GM18907 (cell line): ENCODE measurements at regions not wholly inside any gene's neighbourhood (a gene's known extent, or its start where the extent isn't known, plus 50 kb on each side); places are given as distances from the start of the nearest gene placed in this dataset.
"Not testable (repeated sequence)": the region's sequence is repeated elsewhere in the genome, so short reads cannot be mapped to it uniquely, and the experiment has no call there.

Experiments used
- ATAC-seq: cut with Tn5 transposase; IDR thresholded peaks from one replicate; pipeline ENCODE4 v1.9.1; 2021; ENCODE audit warnings: mild to moderate bottlenecking, moderate library complexity; ENCODE audit not compliant: unreplicated experiment

- ATAC-seq: not testable (repeated sequence)
Measured at GRCh38 chr13:21261487-21262216, 85.2 kb downstream of the MRPL57 start.

- not testable (repeated sequence) for ATAC-seq
Measured at GRCh38 chr13:21263909-21264308, 87.5 kb downstream of the MRPL57 start.

DNA sequence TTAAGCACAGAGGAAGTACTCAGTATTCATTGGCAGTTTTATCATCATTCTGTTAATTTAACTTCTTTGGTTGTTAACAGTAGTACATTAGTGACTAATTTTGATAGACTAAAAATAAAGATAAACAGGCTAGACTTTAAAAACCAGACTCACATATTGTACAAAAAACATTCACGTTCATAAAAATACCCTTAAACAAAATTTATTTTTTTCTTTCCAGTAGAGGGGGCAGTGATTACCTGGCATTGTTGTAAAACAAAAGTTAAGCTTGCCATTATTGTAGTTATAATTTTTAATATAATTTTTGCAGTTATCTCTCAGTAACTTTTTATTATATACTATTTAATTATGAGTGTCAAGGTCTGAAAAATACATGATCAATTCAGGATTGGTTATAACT, 92.0 kb downstream of the MRPL57 start:
- ATAC-seq: not testable (repeated sequence)

DNA sequence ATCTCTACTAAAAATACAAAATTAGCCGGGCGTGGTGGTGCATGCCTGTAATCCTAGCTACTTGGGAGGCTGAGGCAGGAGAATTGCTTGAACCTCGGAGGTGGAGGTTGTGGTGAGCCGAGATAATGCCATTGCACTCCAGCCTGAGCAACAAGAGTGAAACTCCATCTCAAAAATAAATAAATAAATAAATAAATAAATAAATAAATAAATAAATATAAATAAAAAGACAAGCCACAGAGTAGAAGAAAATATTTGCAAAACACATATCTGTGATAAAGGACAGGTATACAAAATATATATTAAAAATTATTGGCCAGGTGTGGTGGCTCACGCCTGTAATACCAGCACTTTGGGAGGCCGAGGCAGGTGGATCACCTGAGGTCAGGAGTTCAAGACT, 96.0 kb downstream of the MRPL57 start:
- not testable (repeated sequence) for ATAC-seq

- ATAC-seq: not testable (repeated sequence)
Measured at GRCh38 chr13:21274457-21274856, 98.0 kb downstream of the MRPL57 start.

DNA sequence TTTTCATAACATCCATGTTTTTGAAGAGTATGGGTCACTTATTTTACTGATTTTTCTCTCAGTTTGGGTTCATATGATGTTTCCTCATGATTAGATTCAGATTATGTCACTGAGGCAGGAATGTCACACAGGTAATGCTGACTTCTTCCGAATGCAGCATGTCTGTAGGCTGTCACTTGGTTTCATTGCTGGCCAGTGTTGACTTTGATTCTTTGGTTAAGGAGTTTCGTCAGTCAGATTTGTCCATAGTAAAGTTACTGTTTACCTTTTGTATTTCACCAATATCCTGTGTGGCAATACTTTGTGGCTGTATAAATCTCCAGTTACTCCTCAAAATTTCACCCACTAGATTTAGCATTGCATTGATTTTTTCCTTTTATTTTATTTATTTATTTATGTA, 105.6 kb downstream of the MRPL57 start:
- ATAC-seq: no peak

DNA sequence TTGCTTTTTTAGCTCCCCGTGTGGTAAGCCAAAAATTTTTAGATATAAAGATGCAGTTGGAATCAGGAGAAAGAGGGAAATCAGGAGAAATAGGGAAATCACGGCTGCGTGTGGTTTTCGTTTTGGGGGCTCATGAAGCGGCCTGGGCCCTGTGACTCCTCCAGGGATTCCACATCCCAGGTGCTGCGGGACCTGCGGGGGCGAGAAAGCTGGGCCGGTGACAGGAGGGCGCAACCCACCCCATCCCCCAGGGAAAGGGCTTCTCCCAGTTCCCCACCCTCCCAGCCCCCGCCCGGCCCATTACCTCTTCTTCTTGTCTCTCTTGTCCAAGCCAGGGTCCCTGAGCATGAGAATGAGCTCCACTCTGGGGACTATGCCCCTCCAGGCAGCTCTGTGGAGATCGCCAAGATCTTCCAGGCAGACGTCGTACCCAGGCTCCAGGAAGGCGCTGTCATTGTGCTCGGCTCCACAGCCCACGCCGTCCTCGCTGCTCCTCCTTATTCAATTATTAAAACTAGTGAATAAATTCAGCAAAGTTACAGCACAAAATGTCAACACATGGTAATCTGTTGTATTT, 111.0 kb downstream of the MRPL57 start:
- ATAC-seq: no peak

DNA sequence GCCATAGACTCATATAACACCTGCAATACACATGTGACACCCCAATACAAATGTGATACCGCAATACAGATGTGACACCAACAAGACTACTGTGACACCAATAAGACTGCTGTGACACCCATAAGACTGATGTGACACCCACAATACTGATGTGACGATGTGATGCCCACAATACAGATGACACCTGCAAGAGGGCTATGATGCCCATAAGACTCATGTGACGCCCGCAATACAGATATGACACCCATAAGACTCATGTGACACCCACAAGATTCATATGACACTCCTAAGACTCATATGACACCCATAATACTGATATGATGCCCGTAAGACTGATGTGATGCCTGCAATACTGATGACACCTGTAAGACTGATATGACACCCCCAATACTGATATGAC, 113.0 kb downstream of the MRPL57 start:
- no peak for ATAC-seq

DNA sequence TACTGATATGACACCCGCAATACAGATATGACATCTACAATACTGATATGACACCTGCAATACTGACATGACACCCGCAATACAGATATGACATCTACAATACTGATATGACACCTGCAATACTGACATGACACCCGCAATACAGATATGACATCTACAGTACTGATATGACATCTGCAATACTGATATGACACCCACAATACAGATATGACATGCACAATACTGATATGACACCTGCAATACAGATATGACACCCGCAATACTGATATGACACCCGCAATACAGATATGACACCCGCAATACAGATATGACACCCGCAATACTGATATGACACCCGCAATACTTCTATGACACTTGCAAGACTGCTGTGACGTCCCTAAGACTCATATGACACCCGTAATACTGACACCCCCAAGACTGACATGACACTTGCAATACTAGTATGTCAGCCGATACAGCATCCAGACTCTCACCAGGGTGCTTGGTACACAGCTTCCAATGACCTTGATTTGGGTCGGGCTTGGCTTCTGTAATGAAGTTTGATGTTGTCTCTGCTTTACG, 114.1 kb downstream of the MRPL57 start:
- not testable (repeated sequence) for ATAC-seq

GRCh38 chr13:21291840-21292239, 115.4 kb downstream of the MRPL57 start:
- no peak for ATAC-seq

DNA sequence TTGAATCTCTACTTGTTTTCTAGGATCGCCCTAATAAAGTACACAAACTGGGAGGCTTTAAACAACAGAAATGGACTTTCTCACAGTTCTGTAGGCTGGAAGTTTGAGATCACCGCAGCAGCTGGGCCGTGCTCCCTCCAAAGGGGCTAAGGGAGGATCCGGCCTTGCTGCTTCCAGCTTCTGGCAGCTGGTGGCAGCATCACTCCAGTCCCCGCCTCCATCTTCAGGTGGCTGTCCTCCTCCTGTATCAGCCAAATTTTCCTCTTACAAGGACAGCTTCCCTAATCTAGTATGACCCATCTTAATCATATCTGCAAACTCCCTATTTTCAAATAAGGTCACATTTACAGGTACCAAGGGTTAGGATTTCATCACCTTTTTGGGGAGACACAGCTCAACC, 120.5 kb downstream of the MRPL57 start:
- ATAC-seq: peak; percentile 46

DNA sequence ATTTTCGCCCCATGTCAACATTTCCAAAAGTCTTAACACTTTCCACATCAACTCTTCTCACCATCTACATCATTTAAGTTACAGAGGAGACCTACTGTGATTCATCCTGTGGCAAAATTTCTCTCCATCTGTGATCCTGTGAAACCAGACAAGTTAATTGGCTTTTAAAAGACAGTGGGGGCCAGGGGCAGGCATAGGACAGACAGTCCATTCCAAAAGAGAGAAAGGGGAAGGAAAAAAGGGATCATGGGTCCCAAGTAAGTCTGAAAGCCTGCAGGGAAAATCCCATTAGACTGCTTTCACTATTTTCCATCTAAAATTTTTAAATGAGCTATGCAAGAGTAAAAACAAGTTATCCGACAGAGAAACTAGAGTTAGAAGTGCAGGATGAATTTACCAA, 121.0 kb downstream of the MRPL57 start:
- ATAC-seq: peak; percentile 21

DNA sequence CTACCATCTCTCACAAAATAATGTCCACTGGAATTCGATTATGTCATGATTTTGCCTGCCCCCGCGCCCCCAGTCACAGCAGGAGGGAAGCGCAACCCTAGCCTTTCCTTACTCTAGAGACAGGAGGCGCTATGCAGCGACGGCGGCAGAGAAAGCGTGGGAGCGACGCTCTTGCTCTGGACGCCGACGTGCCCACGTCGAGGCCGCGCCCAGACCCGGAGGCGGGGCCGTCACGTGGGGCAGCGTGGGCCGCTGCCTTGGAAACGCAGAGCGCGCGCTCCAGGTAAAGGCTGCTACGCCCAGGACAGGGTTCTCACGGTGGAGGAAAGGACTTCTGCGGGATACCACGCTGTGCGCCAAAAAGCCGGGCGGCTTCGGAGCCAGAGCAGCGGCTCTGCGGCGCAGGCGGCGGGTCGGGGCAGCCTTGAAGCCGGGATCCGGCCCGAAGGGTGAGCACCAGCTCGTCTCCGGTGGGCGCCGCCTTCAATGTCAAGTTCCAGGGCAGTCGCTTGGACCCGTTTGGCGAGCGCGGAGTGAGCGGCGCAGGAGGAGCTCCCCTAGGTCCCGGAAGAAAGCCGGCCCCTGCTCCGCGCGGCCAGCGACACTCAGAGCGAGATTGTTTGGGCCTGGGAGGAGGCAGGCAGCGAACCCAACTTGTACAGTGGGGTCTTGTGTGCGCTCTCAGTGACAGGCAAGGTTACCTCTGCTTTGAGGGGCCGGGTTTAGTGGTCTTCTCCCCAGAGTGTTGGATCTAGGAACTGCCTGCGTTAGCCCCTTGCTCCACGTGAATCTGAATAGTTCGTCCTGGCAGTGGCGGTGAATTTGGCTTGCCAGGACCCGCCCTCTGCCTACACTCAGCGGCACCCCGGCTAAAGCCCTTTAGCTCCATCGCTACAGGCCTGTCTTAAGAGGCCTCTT, 121.7 kb downstream of the MRPL57 start:
- peak; percentile 92 for ATAC-seq

- no peak for ATAC-seq
Measured at GRCh38 chr13:21304256-21304655, 127.8 kb downstream of the MRPL57 start.

DNA sequence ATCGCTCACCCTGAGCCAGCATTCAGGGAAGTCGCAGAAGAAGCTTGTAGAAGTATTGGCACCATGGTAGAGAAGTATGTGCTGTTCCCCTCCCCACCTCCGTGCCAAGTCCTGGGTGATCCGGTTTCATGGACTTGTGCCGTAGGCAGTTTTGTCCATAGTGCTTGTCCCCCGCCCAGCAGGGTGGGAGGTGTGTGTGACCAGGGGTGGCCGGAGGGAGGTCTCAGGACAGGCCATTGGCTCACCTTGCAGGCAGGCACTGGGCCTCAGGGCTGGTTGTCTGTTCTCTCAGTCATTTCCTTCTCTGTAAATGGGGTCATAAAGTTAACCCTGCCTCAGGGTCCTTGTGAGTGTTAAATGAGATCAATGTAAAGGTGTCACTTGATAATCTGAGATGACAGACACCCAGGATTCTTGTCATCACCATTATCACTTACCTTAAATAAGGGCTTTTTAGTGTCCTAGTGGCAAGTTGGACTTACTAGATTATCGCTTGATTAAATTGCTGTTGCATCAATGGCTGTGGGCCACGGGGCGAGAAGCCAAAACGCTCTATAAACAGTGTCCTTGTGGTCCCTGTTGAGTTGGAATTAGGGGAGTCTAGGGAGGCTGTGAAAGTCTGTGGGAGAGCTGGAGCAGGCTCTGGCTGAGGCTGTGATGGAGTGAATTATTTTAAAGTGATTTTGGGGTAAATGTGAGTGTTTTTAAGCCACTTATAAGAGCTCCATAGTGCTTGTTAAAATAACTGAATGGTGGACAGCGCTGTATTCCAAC, 130.0 kb downstream of the MRPL57 start:
- ATAC-seq: not testable (repeated sequence)

DNA sequence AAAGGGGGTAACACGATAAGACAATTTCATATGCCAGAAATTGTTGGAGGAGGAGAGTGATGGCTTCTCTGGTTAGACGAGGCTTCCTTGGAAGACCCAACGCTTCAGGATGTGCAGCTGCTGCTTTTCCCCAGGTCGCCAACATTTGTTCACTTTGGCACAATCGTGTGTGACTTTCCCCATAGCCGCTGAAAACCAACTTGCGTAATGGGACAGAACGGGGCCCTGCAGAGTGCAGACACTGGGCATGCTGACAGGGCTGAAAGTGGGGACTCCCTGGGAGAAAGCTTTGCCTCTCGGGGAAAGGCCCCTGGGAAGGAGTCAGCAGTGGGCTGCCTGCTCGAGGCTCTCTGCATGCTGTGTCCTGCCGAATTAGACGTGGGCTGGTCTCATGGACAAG, 130.7 kb downstream of the MRPL57 start:
- ATAC-seq: not testable (repeated sequence)

GRCh38 chr13:21308906-21309305, 132.4 kb downstream of the MRPL57 start:
- ATAC-seq: no peak

DNA sequence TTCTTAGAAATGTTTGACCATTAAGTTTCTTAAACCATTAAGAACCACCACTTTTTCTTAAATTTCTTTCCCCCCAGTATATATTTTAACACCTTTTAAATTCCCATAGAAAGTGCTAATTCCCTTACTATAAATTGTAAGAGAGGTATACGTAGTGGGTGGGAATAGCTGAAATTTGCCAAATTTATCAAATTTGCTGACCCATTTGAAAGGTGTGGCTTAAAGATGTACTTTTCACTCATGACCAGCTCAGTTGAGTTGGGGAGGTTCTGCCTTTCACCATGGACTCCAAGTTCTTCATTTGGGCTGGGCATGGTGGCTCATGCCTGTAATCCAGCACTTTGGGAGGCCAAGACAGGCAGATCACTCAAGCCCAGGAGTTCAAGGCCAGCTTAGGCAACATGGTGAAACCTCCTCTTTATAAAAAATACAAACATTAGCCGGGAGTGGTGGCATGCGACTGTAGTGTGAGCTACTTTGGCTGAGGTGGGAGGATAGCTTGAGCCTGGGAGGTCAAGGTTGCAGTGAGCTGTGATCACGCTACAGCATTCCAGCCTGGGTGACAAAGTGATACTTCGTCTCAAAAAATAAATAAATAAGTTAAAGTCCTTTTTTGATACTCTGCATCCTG, 133.2 kb downstream of the MRPL57 start:
- no peak for ATAC-seq

DNA sequence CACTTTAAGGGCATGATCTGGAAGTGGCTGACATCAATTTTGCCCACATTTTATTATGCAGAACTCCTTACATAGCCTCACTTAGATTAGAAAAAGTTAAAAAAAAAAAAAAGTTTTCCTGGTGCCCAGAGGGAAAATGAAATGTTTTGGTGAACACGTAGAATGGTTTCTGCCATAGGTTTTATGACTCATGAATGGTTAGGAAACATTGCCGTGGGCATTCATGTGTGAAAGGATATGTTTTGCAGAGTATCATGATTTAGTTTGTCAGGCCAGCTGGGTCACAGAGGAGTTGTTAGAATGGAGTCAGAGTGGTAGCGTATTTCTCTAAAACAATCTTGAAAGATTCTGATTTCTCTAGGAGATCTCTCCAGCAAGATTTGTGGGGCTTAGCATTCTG, 133.8 kb downstream of the MRPL57 start:
- ATAC-seq: no peak

DNA sequence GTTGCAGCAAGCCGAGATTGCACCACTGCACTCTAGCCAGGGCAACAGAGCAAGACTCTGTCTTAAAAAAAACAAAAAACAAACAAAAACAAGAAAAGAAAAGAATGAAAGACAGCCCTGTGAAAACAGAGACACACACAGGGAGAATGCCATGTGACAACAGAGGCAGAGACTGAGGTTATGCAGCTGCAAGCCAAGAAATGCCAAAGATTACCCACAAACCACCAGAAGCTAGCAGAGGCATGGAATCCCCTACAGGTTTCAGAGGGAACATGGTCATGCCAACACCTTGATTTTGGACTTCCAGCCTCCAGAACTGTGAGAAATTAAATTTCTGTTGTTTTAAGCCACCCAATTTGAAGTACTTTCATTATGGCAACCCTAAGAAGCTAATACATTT, 138.5 kb downstream of the MRPL57 start:
- ATAC-seq: not testable (repeated sequence)
